Panc1 (cell line): ENCODE measurements at regions not wholly inside any gene's neighbourhood (a gene's known extent, or its start where the extent isn't known, plus 50 kb on each side); places are given as distances from the start of the nearest gene placed in this dataset.
"Not testable (repeated sequence)": the region's sequence is repeated elsewhere in the genome, so short reads cannot be mapped to it uniquely, and the experiment has no call there.

Experiments used
- ATAC-seq: fragments of 200-7000 bp; cut with Tn5 transposase; 2 replicates; pipeline ENCODE4 v1.9.1; 2020; ENCODE audit warnings: mild to moderate bottlenecking, moderate library complexity
- BruUV-seq: library from RNA; stranded (reverse); fragments of 400-500 nt; replicated peaks from 2 replicates; lab custom pipeline; 2021; lab: Mats Ljungman, UMichigan
- CTCF ChIA-PET: fragments of 300-600 bp; sonication (Branson Sonifier 250); formaldehyde crosslinking; loops from one replicate; lab custom pipeline; 2022; ENCODE audit warnings: antibody characterized with exemption; lab: Charles Lee
- POLR2A ChIA-PET: fragments of 300-600 bp; sonication (Branson Sonifier 250); formaldehyde crosslinking; loops from one replicate; lab custom pipeline; 2022; ENCODE audit warnings: antibody characterized with exemption; lab: Charles Lee
- DNase-seq: peaks from one replicate; pipeline ENCODE4 v3.0.0-alpha.2; 2010; ENCODE audit warnings: low read depth, low spot score
- H3K27ac ChIP-seq: 2 replicates; pipeline ENCODE4 v1.5.1; 2011; ENCODE audit warnings: mild to moderate bottlenecking, low read length, inconsistent platforms
- H3K27me3 ChIP-seq: fragments of 200-500 bp; sonication (Bioruptor generic); 2 replicates; pipeline ENCODE4 v1.6.0; 2014; ENCODE audit warnings: low read length, inconsistent platforms; ENCODE audit not compliant: control insufficient read depth, insufficient read depth
- H3K36me3 ChIP-seq: fragments of 200-500 bp; sonication (Bioruptor generic); 2 replicates; pipeline ENCODE4 v1.5.1; 2014; ENCODE audit warnings: inconsistent platforms, mild to moderate bottlenecking, low read length, moderate library complexity; ENCODE audit not compliant: control insufficient read depth, insufficient read depth
- H3K4me1 ChIP-seq: 2 replicates; pipeline ENCODE4 v1.5.1; 2011; ENCODE audit warnings: inconsistent platforms, mild to moderate bottlenecking, low read length, moderate library complexity; ENCODE audit not compliant: control insufficient read depth, insufficient read depth
- H3K4me3 ChIP-seq, 2 experiments: 2 replicates each; pipeline ENCODE4 v1.5.1; 2011 to 2012; ENCODE audit warnings: low read depth in 2 of 2, low read length in 2 of 2, mild to moderate bottlenecking in 2 of 2, inconsistent platforms in 1 of 2, moderate library complexity in 1 of 2
- H3K9me3 ChIP-seq: fragments of 200-500 bp; sonication (Bioruptor generic); 2 replicates; pipeline ENCODE4 v1.5.1; 2014; ENCODE audit warnings: low read depth, mild to moderate bottlenecking, inconsistent platforms, low read length, moderate library complexity; ENCODE audit not compliant: control insufficient read depth, insufficient read depth
- CTCF ChIP-seq: fragments of 450-650 bp; IDR thresholded peaks from 2 replicates; pipeline ENCODE4 v1.5.1; 2017; ENCODE audit warnings: mild to moderate bottlenecking
- POLR2AphosphoS5 ChIP-seq: IDR thresholded peaks from 2 replicates; pipeline ENCODE4 v1.6.1; 2012; ENCODE audit warnings: mild to moderate bottlenecking, low read depth, low read length, moderate library complexity
- REST ChIP-seq, 2 experiments: IDR thresholded peaks; 2 replicates each; pipeline ENCODE4 v1.6.1; 2011 to 2012; ENCODE audit warnings: low read depth in 2 of 2, control low read depth in 1 of 2, low read length in 1 of 2, mild to moderate bottlenecking in 1 of 2, moderate library complexity in 1 of 2; ENCODE audit not compliant: insufficient read depth in 1 of 2
- SIN3A ChIP-seq: IDR thresholded peaks from 2 replicates; pipeline ENCODE4 v1.6.1; 2012; ENCODE audit warnings: low read depth, mild to moderate bottlenecking, low read length, moderate library complexity, borderline replicate concordance; ENCODE audit not compliant: insufficient read depth
- TCF7L2 ChIP-seq: IDR thresholded peaks from 2 replicates; pipeline ENCODE4 v1.6.1; 2011; ENCODE audit warnings: mild to moderate bottlenecking, low read depth, low read length, inconsistent platforms
- in situ Hi-C: cut with HindIII; loops from 2 replicates; pipeline ENCODE4 v1.10.0; 2016; ENCODE audit warnings: low sequenced_read_pairs, low pct_unique_long_range_greater_than_20kb
- intact Hi-C: fragments of 100-400 bp; cut with micrococcal nuclease; formaldehyde crosslinking; loops from one replicate; pipeline ENCODE4 v1.10.0; 2022; ENCODE audit not compliant: unreplicated experiment

GRCh38 chr5:120942596-120943350 is 478.7 kb downstream of the PRR16 start:
- ATAC-seq (no peak), DNase-seq (no peak)
- in situ Hi-C loops = no loop called here
- Histone ChIP-seq H3K4me1 (no peaks in the 10 kb centered on the region), H3K36me3 (no peaks in the 10 kb centered on the region), H3K4me3 (no peak overlapping the region), H3K27me3 (no peaks in the 10 kb centered on the region), H3K27ac (no peak overlapping the region), H3K9me3 (no peaks in the 10 kb centered on the region)
- ChIA-PET POLR2A (no interaction called here), CTCF (no interaction called here)
- intact Hi-C loops = no loop called here
- BruUV-seq = no TSS peak
- TF ChIP-seq REST (IDR thresholded peaks at IDR 0.05; ENCODE audit: insufficient read depth in 1 of 2, low read depth in 2 of 2, low read length in 1 of 2) (no peak), CTCF (no peak), POLR2AphosphoS5 (no peak), SIN3A (no peak), TCF7L2 (no peak)

GRCh38 chr5:120949596-120949995 is 485.5 kb downstream of the PRR16 start:
- ATAC-seq, H3K27ac ChIP-seq, H3K4me3 ChIP-seq, H3K4me1 ChIP-seq, POLR2A ChIA-PET, DNase-seq, H3K36me3 ChIP-seq, CTCF ChIA-PET, H3K9me3 ChIP-seq, BruUV-seq, in situ Hi-C loops, intact Hi-C loops, H3K27me3 ChIP-seq: not testable (repeated sequence)

GRCh38 chr5:120953445-120953844 is 489.3 kb downstream of the PRR16 start:
- H3K27me3 ChIP-seq, in situ Hi-C loops, DNase-seq, BruUV-seq, POLR2A ChIA-PET, H3K27ac ChIP-seq, H3K4me1 ChIP-seq, H3K36me3 ChIP-seq, H3K4me3 ChIP-seq, H3K9me3 ChIP-seq, CTCF ChIA-PET, intact Hi-C loops, ATAC-seq: not testable (repeated sequence)
